ENCODE measurements at regions not wholly inside any gene's neighbourhood (a gene's known extent, or its start where the extent isn't known, plus 50 kb on each side); places are given as distances from the start of the nearest gene placed in this dataset.
"Not testable (repeated sequence)": the region's sequence is repeated elsewhere in the genome, so short reads cannot be mapped to it uniquely, and the experiment has no call there.

GRCh38 chr17:31798205-31798724 lies 60.8 kb downstream of the COPRS start:
- H3K27me3 Mint-ChIP-seq (ENCODE audit: low read depth in 3 of 3), result peaks cover 2 to 12% (median 4%) of the 10 kb centered on the region in 3 donors
- no peak overlapping the region for H3K27ac Mint-ChIP-seq
- H3K36me3 Mint-ChIP-seq, result no peaks in the 10 kb centered on the region
- H3K9me3 Mint-ChIP-seq, result no peaks in the 10 kb centered on the region
- no peak for DNase-seq
- H3K4me3 Mint-ChIP-seq, result no peak overlapping the region
- H3K4me1 Mint-ChIP-seq, result no peaks in the 10 kb centered on the region

GRCh38 chr17:31795941-31796340 lies 63.1 kb downstream of the COPRS start:
- not testable (repeated sequence) for H3K4me1 Mint-ChIP-seq, H3K36me3 Mint-ChIP-seq, H3K9me3 Mint-ChIP-seq, H3K4me3 Mint-ChIP-seq, H3K27ac Mint-ChIP-seq, DNase-seq
- H3K27me3 Mint-ChIP-seq (ENCODE audit: low read depth in 3 of 3), result peaks cover 0 to 10% (median 2%) of the 10 kb centered on the region in 3 donors

- Mint-ChIP-seq H3K4me1 (no peaks in the 10 kb centered on the region), H3K36me3 (no peaks in the 10 kb centered on the region), H3K9me3 (no peaks in the 10 kb centered on the region), H3K27me3 (ENCODE audit: low read depth in 3 of 3) (peaks cover 0 to 10% (median 2%) of the 10 kb centered on the region in 3 donors), H3K27ac (no peak overlapping the region), H3K4me3 (no peak overlapping the region)
- DNase-seq, result no peak
These were observed 64.9 kb downstream of the COPRS start for GRCh38 chr17:31794111-31794510.

GRCh38 chr17:31793634-31794033 lies 65.4 kb downstream of the COPRS start:
- H3K4me1 Mint-ChIP-seq, H3K36me3 Mint-ChIP-seq, H3K4me3 Mint-ChIP-seq, H3K9me3 Mint-ChIP-seq, H3K27ac Mint-ChIP-seq, DNase-seq: not testable (repeated sequence)
- peaks cover 0 to 10% (median 2%) of the 10 kb centered on the region in 3 donors for H3K27me3 Mint-ChIP-seq (ENCODE audit: low read depth in 3 of 3)

- DNase-seq, result no peak
- Mint-ChIP-seq H3K36me3 (no peaks in the 10 kb centered on the region), H3K4me1 (no peaks in the 10 kb centered on the region), H3K4me3 (no peak overlapping the region), H3K9me3 (no peaks in the 10 kb centered on the region), H3K27me3 (ENCODE audit: low read depth in 3 of 3) (peaks cover 0 to 2% (median 2%) of the 10 kb centered on the region in 3 donors), H3K27ac (no peak overlapping the region)
These were observed 66.9 kb downstream of the COPRS start for GRCh38 chr17:31792007-31792585.

- H3K4me1 Mint-ChIP-seq, result no peaks in the 10 kb centered on the region
- H3K27me3 Mint-ChIP-seq (ENCODE audit: low read depth in 3 of 3), result peaks cover 0 to 2% (median 0%) of the 10 kb centered on the region in 3 donors
- no peak for DNase-seq
- no peak overlapping the region for H3K27ac Mint-ChIP-seq
- no peak overlapping the region for H3K4me3 Mint-ChIP-seq
- no peaks in the 10 kb centered on the region for H3K9me3 Mint-ChIP-seq
- H3K36me3 Mint-ChIP-seq, result no peaks in the 10 kb centered on the region
These were observed 69.1 kb downstream of the COPRS start for GRCh38 chr17:31789707-31790505.

- no peak for DNase-seq
- H3K9me3 Mint-ChIP-seq, result no peaks in the 10 kb centered on the region
- H3K27ac Mint-ChIP-seq, result no peak overlapping the region
- peaks cover 0 to 2% (median 0%) of the 10 kb centered on the region in 3 donors for H3K27me3 Mint-ChIP-seq (ENCODE audit: low read depth in 3 of 3)
- no peaks in the 10 kb centered on the region for H3K4me1 Mint-ChIP-seq
- H3K4me3 Mint-ChIP-seq, result no peak overlapping the region
- no peaks in the 10 kb centered on the region for H3K36me3 Mint-ChIP-seq
These were observed 70.1 kb downstream of the COPRS start for GRCh38 chr17:31788956-31789355.

- Mint-ChIP-seq H3K4me1 (no peaks in the 10 kb centered on the region), H3K27ac (no peak overlapping the region)
These were observed 70.5 kb downstream of the COPRS start for GRCh38 chr17:31788571-31788946.

GRCh38 chr17:31787857-31788570 lies 71.0 kb downstream of the COPRS start:
- Mint-ChIP-seq H3K27ac (no peak overlapping the region), H3K36me3 (no peaks in the 10 kb centered on the region), H3K9me3 (no peaks in the 10 kb centered on the region), H3K4me3 (no peak overlapping the region), H3K27me3 (ENCODE audit: low read depth in 3 of 3) (peaks cover 0 to 4% (median 2%) of the 10 kb centered on the region in 3 donors), H3K4me1 (no peaks in the 10 kb centered on the region)
- no peak for DNase-seq

More at GRCh38 chr17:31788571-31788946, 70.5 kb downstream of the COPRS start:
- no peak overlapping the region for H3K4me3 Mint-ChIP-seq
- no peaks in the 10 kb centered on the region for H3K9me3 Mint-ChIP-seq
- no peaks in the 10 kb centered on the region for H3K36me3 Mint-ChIP-seq
- no peak for DNase-seq
- H3K27me3 Mint-ChIP-seq (ENCODE audit: low read depth in 3 of 3), result peaks cover 0 to 2% (median 1%) of the 10 kb centered on the region in 3 donors

- Mint-ChIP-seq H3K36me3 (no peaks in the 10 kb centered on the region), H3K4me3 (no peak overlapping the region), H3K4me1 (no peaks in the 10 kb centered on the region), H3K9me3 (no peaks in the 10 kb centered on the region), H3K27me3 (ENCODE audit: low read depth in 3 of 3) (peaks cover 0 to 6% (median 2%) of the 10 kb centered on the region in 3 donors), H3K27ac (no peak overlapping the region)
- DNase-seq, result no peak
These were observed 72.1 kb downstream of the COPRS start for GRCh38 chr17:31786796-31787481.

- Mint-ChIP-seq H3K27me3 (ENCODE audit: low read depth in 3 of 3) (peaks cover 1 to 11% (median 3%) of the 10 kb centered on the region in 3 donors), H3K4me1 (no peaks in the 10 kb centered on the region), H3K36me3 (no peaks in the 10 kb centered on the region), H3K4me3 (no peak overlapping the region), H3K9me3 (no peaks in the 10 kb centered on the region), H3K27ac (no peak overlapping the region)
- no peak for DNase-seq
These were observed 78.6 kb downstream of the COPRS start for GRCh38 chr17:31780483-31780882.

- Mint-ChIP-seq H3K27ac (no peak overlapping the region), H3K4me1 (no peaks in the 10 kb centered on the region), H3K4me3 (no peak overlapping the region), H3K36me3 (no peaks in the 10 kb centered on the region), H3K9me3 (no peaks in the 10 kb centered on the region), H3K27me3 (ENCODE audit: low read depth in 3 of 3) (peaks cover 3 to 9% (median 3%) of the 10 kb centered on the region in 3 donors)
- no peak for DNase-seq
These were observed 80.5 kb downstream of the COPRS start for GRCh38 chr17:31778523-31778922.

- H3K4me3 Mint-ChIP-seq, result peak overlapping the region in 3 of 5 donors; percentile 61 to 78 (median 69)
- H3K27ac Mint-ChIP-seq, result peak overlapping the region in 4 of 6 donors; percentile 35 to 61 (median 52)
These were observed 87.7 kb downstream of the COPRS start for GRCh38 chr17:31771328-31771727.

More at GRCh38 chr17:31771328-31771727, 87.7 kb downstream of the COPRS start:
- peaks cover 5 to 15% of the 10 kb centered on the region in 2 donors for H3K4me1 Mint-ChIP-seq
- H3K36me3 Mint-ChIP-seq; H3K27me3 Mint-ChIP-seq (ENCODE audit: low read depth in 3 of 3); H3K9me3 Mint-ChIP-seq: not testable (repeated sequence)
- DNase-seq, result peak in 1 of 3 donors; percentile 23
